ENCODE measurements at regions not wholly inside any gene's neighbourhood (a gene's known extent, or its start where the extent isn't known, plus 50 kb on each side); places are given as distances from the start of the nearest gene placed in this dataset.

DNA sequence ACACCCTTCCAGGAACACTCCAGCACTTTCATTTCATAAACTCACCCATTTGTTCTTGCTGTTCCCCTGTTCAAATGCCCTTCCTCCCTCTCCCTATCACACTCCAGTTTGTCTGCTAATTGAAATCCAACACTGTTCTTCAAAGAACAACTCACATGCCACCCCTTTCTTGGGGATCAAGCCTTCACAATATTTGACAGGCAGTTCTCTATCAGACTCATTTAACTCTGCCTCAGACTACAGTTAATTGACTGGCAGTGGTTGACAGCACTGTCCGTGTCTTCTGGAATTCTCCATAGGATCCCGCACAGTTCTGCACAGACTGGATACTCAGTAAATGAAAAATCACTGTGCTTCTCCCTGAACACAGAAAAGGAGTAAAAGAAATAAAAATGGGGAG, 87.8 kb downstream of the PMP22 start:
- H3K9ac ChIP-seq (ENCODE audit: low read length), result no peak overlapping the region
- H4K8ac ChIP-seq (ENCODE audit: low read depth, low read length), result no peak overlapping the region
- H4K5ac ChIP-seq (ENCODE audit: low read length), result no peak overlapping the region
- H3K23ac ChIP-seq (ENCODE audit: low read length), result no peak overlapping the region
- no peak overlapping the region for H3K27ac ChIP-seq (ENCODE audit: low read depth, low read length)
- H3K36me3 ChIP-seq (ENCODE audit: control insufficient read depth, insufficient read depth, low read length), result no peaks in the 10 kb centered on the region
- H3K79me2 ChIP-seq (ENCODE audit: control insufficient read depth, insufficient read depth, low read length), result no peaks in the 10 kb centered on the region
- H2BK5ac ChIP-seq (ENCODE audit: low read length), result no peak overlapping the region
- H3K4ac ChIP-seq (ENCODE audit: low read depth, low read length), result no peak overlapping the region
- no CpG with 5 or more reads among the region's 2 CpGs for WGBS (ENCODE audit: extremely low coverage, insufficient coverage, low lambda C conversion rate)
- H3K4me1 ChIP-seq (ENCODE audit: control insufficient read depth, low read depth, low read length), result peaks cover 2% of the 10 kb centered on the region
- H3K79me1 ChIP-seq (ENCODE audit: low read length), result no peaks in the 10 kb centered on the region
- H3K4me3 ChIP-seq (ENCODE audit: low read length), result no peak overlapping the region
- no peak for DNase-seq
- no peak overlapping the region for H2BK15ac ChIP-seq (replicated peaks; ENCODE audit: low read depth)
- H3K18ac ChIP-seq (ENCODE audit: low read length), result no peak overlapping the region
- H3K27me3 ChIP-seq (ENCODE audit: insufficient read depth, low read length, poor library complexity), result no peaks in the 10 kb centered on the region
- H3K4me2 ChIP-seq (ENCODE audit: low read length), result no peak overlapping the region
- no peak overlapping the region for H2BK120ac ChIP-seq (ENCODE audit: low read depth, low read length)
- H2AK5ac ChIP-seq (ENCODE audit: low read length), result no peak overlapping the region
- H3K56ac ChIP-seq (ENCODE audit: low read length), result no peak overlapping the region

DNA sequence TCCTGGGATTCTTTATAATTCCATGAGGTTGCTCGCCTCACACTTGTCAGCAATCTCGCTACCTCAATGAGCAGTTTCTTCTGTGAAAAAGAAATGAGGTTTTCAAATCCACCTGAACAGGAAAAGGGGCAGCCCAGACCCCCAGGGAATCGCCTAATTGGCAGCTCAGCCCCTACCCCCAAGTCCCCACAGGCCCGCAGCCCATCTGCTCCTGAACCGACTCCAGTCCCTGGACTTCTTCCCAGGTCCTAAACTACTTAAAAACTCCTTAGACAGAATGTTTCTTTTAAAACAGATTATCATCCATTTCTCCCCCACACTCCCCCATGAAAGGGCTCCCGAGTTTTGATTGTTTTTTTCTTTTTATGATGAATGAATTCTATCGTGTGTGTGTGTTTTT, 89.8 kb downstream of the PMP22 start:
- Histone ChIP-seq H3K4me3 (ENCODE audit: low read length) (no peak overlapping the region), H3K56ac (ENCODE audit: low read length) (no peak overlapping the region), H3K27ac (ENCODE audit: low read depth, low read length) (no peak overlapping the region), H3K27me3 (ENCODE audit: insufficient read depth, low read length, poor library complexity) (no peaks in the 10 kb centered on the region), H3K4me1 (ENCODE audit: control insufficient read depth, low read depth, low read length) (no peaks in the 10 kb centered on the region), H3K79me1 (ENCODE audit: low read length) (no peaks in the 10 kb centered on the region), H2BK120ac (ENCODE audit: low read depth, low read length) (no peak overlapping the region), H2BK5ac (ENCODE audit: low read length) (no peak overlapping the region), H4K5ac (ENCODE audit: low read length) (no peak overlapping the region), H3K4ac (ENCODE audit: low read depth, low read length) (no peak overlapping the region), H4K8ac (ENCODE audit: low read depth, low read length) (peak overlapping the region; percentile 39), H2BK15ac (replicated peaks; ENCODE audit: low read depth) (no peak overlapping the region), H3K79me2 (ENCODE audit: control insufficient read depth, insufficient read depth, low read length) (no peaks in the 10 kb centered on the region), H3K4me2 (ENCODE audit: low read length) (no peak overlapping the region), H3K36me3 (ENCODE audit: control insufficient read depth, insufficient read depth, low read length) (no peaks in the 10 kb centered on the region), H2AK5ac (ENCODE audit: low read length) (no peak overlapping the region), H3K18ac (ENCODE audit: low read length) (no peak overlapping the region), H3K9ac (ENCODE audit: low read length) (no peak overlapping the region), H3K23ac (ENCODE audit: low read length) (no peak overlapping the region)
- DNase-seq, result no peak
- 100% methylated on average over 1 of the region's 7 CpGs for WGBS (ENCODE audit: extremely low coverage, insufficient coverage, low lambda C conversion rate)

DNA sequence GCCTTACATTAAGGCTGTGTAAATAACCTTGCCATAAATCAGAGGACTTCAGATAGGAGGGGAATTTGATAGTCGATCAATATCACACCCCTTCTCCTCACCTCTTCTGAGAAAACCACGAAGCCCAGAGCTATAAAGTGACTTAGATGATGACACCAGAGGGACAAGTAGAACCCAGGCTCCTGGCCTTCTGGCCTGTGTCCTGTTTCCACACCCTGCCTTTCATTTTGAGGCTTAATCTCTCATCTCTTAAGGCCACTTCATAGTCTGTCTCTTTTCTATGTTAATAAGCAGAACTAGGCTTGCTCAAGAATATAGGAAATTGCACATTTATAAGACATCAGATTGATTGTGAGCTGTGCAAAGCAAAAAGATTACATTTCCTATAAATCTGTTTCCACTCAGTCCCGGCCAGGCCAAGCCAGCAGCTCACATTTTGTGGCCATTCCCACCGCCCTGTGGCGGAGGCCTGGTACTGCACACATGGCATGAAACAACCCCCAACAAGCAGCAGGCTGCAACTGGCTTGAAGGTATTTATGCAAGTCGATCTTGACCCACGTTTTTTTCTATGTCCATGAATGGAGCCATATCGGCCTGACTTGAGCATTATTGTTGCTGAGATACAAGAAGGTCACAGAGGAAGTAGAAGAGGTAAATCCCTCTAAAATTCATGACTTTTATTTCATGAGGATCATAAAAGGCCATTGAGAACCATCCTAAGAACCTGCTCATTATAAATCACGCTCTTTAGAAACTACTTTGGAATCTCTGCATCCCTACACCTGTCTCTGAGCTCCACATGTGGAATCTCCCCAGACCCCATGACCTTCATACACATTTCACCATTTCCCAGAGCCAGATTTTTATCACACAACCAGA, 93.7 kb downstream of the PMP22 start:
- H3K56ac ChIP-seq (ENCODE audit: low read length), result no peak overlapping the region

DNA sequence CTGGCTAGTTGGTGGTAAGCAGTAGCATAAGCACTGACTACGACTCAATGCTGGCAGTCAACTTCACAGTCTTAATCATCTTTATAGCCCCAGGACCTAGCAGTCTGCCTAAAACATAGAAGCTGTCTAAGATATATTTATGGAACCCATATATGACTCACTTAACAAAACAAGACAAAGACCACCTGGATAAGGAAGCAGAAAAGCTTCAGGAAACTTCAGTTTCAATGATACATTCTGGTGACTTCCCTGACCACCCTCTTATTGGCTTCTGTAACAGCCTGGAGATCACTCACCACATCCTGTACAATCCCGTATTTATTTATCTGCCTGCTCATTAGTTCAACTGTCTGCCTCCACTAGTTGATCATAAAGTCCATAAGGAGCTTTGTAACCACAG, 95.5 kb downstream of the PMP22 start:
- DNase-seq, result no peak
- Histone ChIP-seq H3K4ac (ENCODE audit: low read depth, low read length) (no peak overlapping the region), H3K18ac (ENCODE audit: low read length) (no peak overlapping the region), H3K4me3 (ENCODE audit: low read length) (no peak overlapping the region), H3K9ac (ENCODE audit: low read length) (no peak overlapping the region), H3K56ac (ENCODE audit: low read length) (no peak overlapping the region), H3K27me3 (ENCODE audit: insufficient read depth, low read length, poor library complexity) (no peaks in the 10 kb centered on the region), H2BK15ac (replicated peaks; ENCODE audit: low read depth) (no peak overlapping the region), H2BK120ac (ENCODE audit: low read depth, low read length) (no peak overlapping the region), H3K79me2 (ENCODE audit: control insufficient read depth, insufficient read depth, low read length) (no peaks in the 10 kb centered on the region), H4K5ac (ENCODE audit: low read length) (no peak overlapping the region), H3K79me1 (ENCODE audit: low read length) (no peaks in the 10 kb centered on the region), H2AK5ac (ENCODE audit: low read length) (no peak overlapping the region), H3K23ac (ENCODE audit: low read length) (no peak overlapping the region), H4K8ac (ENCODE audit: low read depth, low read length) (no peak overlapping the region), H3K4me1 (ENCODE audit: control insufficient read depth, low read depth, low read length) (no peaks in the 10 kb centered on the region), H3K4me2 (ENCODE audit: low read length) (no peak overlapping the region), H3K27ac (ENCODE audit: low read depth, low read length) (no peak overlapping the region), H2BK5ac (ENCODE audit: low read length) (no peak overlapping the region), H3K36me3 (ENCODE audit: control insufficient read depth, insufficient read depth, low read length) (no peaks in the 10 kb centered on the region)
- no CpG with 5 or more reads among the region's 2 CpGs for WGBS (ENCODE audit: extremely low coverage, insufficient coverage, low lambda C conversion rate)

More for the DNA sequence above, 93.7 kb downstream of the PMP22 start:
- Histone ChIP-seq H3K79me2 (ENCODE audit: control insufficient read depth, insufficient read depth, low read length) (no peaks in the 10 kb centered on the region), H3K23ac (ENCODE audit: low read length) (no peak overlapping the region), H3K18ac (ENCODE audit: low read length) (no peak overlapping the region), H3K79me1 (ENCODE audit: low read length) (no peaks in the 10 kb centered on the region), H3K4ac (ENCODE audit: low read depth, low read length) (no peak overlapping the region), H4K8ac (ENCODE audit: low read depth, low read length) (no peak overlapping the region), H4K5ac (ENCODE audit: low read length) (no peak overlapping the region), H3K36me3 (ENCODE audit: control insufficient read depth, insufficient read depth, low read length) (no peaks in the 10 kb centered on the region), H3K27ac (ENCODE audit: low read depth, low read length) (no peak overlapping the region), H3K27me3 (ENCODE audit: insufficient read depth, low read length, poor library complexity) (no peaks in the 10 kb centered on the region), H2BK120ac (ENCODE audit: low read depth, low read length) (no peak overlapping the region), H2BK15ac (replicated peaks; ENCODE audit: low read depth) (no peak overlapping the region), H3K4me2 (ENCODE audit: low read length) (no peak overlapping the region), H2BK5ac (ENCODE audit: low read length) (no peak overlapping the region), H3K4me1 (ENCODE audit: control insufficient read depth, low read depth, low read length) (no peaks in the 10 kb centered on the region), H3K9ac (ENCODE audit: low read length) (no peak overlapping the region), H3K4me3 (ENCODE audit: low read length) (no peak overlapping the region), H2AK5ac (ENCODE audit: low read length) (no peak overlapping the region)
- WGBS (ENCODE audit: extremely low coverage, insufficient coverage, low lambda C conversion rate), result no CpG with 5 or more reads among the region's 9 CpGs
- DNase-seq, result peak; percentile 85

DNA sequence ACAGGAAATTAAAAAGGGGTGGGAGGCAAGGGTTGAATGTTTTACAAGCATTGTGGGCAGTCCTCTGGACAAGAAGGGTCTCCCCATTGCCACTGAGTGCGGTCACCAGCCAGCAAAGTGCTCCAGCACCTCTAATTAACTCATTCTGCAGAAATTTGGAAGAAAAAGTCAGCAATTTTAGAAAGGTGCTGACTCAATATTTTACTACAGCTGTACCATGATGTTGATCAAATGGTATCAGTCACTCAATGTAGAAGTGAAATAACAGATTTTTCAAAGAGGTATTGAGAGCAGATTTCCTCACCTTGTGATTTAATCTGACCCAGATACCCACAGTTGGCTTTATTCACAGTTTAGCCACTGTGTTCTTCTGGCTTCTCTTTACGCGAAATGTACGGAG, 96.7 kb downstream of the PMP22 start:
- Histone ChIP-seq H2BK120ac (ENCODE audit: low read depth, low read length) (no peak overlapping the region), H3K56ac (ENCODE audit: low read length) (no peak overlapping the region), H3K23ac (ENCODE audit: low read length) (no peak overlapping the region), H2AK5ac (ENCODE audit: low read length) (no peak overlapping the region), H3K9ac (ENCODE audit: low read length) (no peak overlapping the region), H3K36me3 (ENCODE audit: control insufficient read depth, insufficient read depth, low read length) (no peaks in the 10 kb centered on the region), H3K27ac (ENCODE audit: low read depth, low read length) (no peak overlapping the region), H4K8ac (ENCODE audit: low read depth, low read length) (no peak overlapping the region), H3K4ac (ENCODE audit: low read depth, low read length) (no peak overlapping the region), H3K4me2 (ENCODE audit: low read length) (no peak overlapping the region), H2BK15ac (replicated peaks; ENCODE audit: low read depth) (no peak overlapping the region), H2BK5ac (ENCODE audit: low read length) (no peak overlapping the region), H3K79me2 (ENCODE audit: control insufficient read depth, insufficient read depth, low read length) (no peaks in the 10 kb centered on the region), H3K79me1 (ENCODE audit: low read length) (no peaks in the 10 kb centered on the region), H3K4me3 (ENCODE audit: low read length) (no peak overlapping the region), H4K5ac (ENCODE audit: low read length) (no peak overlapping the region), H3K4me1 (ENCODE audit: control insufficient read depth, low read depth, low read length) (no peaks in the 10 kb centered on the region), H3K18ac (ENCODE audit: low read length) (no peak overlapping the region), H3K27me3 (ENCODE audit: insufficient read depth, low read length, poor library complexity) (no peaks in the 10 kb centered on the region)
- no peak for DNase-seq
- WGBS (ENCODE audit: extremely low coverage, insufficient coverage, low lambda C conversion rate), result no CpG with 5 or more reads among the region's 4 CpGs

DNA sequence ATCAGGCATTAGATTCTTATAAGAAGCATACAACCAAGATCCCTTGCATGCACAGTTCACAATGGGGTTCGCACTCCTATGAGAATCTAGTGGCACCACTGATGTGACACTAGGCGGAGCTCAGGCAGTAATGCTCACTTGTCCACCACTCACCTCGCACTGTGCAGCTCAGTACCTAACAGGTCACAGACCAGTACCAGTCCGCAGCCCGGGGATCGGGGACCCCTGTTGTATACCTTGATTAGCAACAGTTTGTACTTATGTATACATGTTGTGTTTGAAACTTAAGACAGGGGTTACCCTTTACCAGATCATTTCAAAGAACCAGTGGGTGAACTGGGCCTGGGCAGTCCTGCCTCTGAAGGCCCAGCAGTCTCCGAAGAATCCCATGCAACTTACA, 103.7 kb downstream of the PMP22 start:
- H2BK5ac ChIP-seq (ENCODE audit: low read length), result no peak overlapping the region
- no peaks in the 10 kb centered on the region for H3K79me1 ChIP-seq (ENCODE audit: low read length)
- no peak overlapping the region for H3K4ac ChIP-seq (ENCODE audit: low read depth, low read length)
- H3K18ac ChIP-seq (ENCODE audit: low read length), result no peak overlapping the region
- no peak overlapping the region for H3K23ac ChIP-seq (ENCODE audit: low read length)
- no peak overlapping the region for H3K9ac ChIP-seq (ENCODE audit: low read length)
- no CpG with 5 or more reads among the region's 7 CpGs for WGBS (ENCODE audit: extremely low coverage, insufficient coverage, low lambda C conversion rate)
- no peaks in the 10 kb centered on the region for H3K27me3 ChIP-seq (ENCODE audit: insufficient read depth, low read length, poor library complexity)
- no peak overlapping the region for H4K8ac ChIP-seq (ENCODE audit: low read depth, low read length)
- no peak overlapping the region for H3K27ac ChIP-seq (ENCODE audit: low read depth, low read length)
- H3K36me3 ChIP-seq (ENCODE audit: control insufficient read depth, insufficient read depth, low read length), result no peaks in the 10 kb centered on the region
- H2BK120ac ChIP-seq (ENCODE audit: low read depth, low read length), result no peak overlapping the region
- no peaks in the 10 kb centered on the region for H3K4me1 ChIP-seq (ENCODE audit: control insufficient read depth, low read depth, low read length)
- no peak overlapping the region for H3K4me2 ChIP-seq (ENCODE audit: low read length)
- no peak overlapping the region for H2BK15ac ChIP-seq (replicated peaks; ENCODE audit: low read depth)
- H4K5ac ChIP-seq (ENCODE audit: low read length), result no peak overlapping the region
- H3K4me3 ChIP-seq (ENCODE audit: low read length), result no peak overlapping the region
- H3K79me2 ChIP-seq (ENCODE audit: control insufficient read depth, insufficient read depth, low read length), result no peaks in the 10 kb centered on the region
- H2AK5ac ChIP-seq (ENCODE audit: low read length), result no peak overlapping the region
- no peak overlapping the region for H3K56ac ChIP-seq (ENCODE audit: low read length)
- DNase-seq, result no peak

Measured in mesendoderm (in vitro differentiated cells).